Keratinocyte (primary cell): ENCODE measurements at regions not wholly inside any gene's neighbourhood (a gene's known extent, or its start where the extent isn't known, plus 50 kb on each side); places are given as distances from the start of the nearest gene placed in this dataset.
"Not testable (repeated sequence)": the region's sequence is repeated elsewhere in the genome, so short reads cannot be mapped to it uniquely, and the experiment has no call there.

Source experiments
- DNase-seq: peaks from one replicate; pipeline ENCODE4 v3.0.0-alpha.2; 2011; ENCODE audit warnings: low read depth, missing footprints, low spot score
- FAIRE-seq: peaks from 2 replicates; lab custom pipeline; 2011; peaks lifted over from hg19 to GRCh38; lab: Jason Lieb, UNC
- H2AFZ ChIP-seq: 2 replicates; pipeline ENCODE4 v1.6.0; 2012; ENCODE audit warnings: low read length, control low read depth, inconsistent platforms; ENCODE audit not compliant: control insufficient read depth
- H3K27ac ChIP-seq: 2 replicates; pipeline ENCODE4 v1.5.1; 2011; ENCODE audit warnings: low read length; ENCODE audit not compliant: control insufficient read depth, insufficient read depth
- H3K27me3 ChIP-seq: 3 replicates; pipeline ENCODE4 v1.6.0; 2011; ENCODE audit warnings: low read length; ENCODE audit not compliant: control insufficient read depth, insufficient read depth; ENCODE audit errors: extremely low read depth
- H3K36me3 ChIP-seq, 2 experiments: 2 replicates in 1 of 2; 3 replicates in 1 of 2; pipeline ENCODE4 v1.5.1; 2011; ENCODE audit warnings: low read length in 2 of 2, mild to moderate bottlenecking in 1 of 2; ENCODE audit not compliant: control insufficient read depth in 2 of 2, insufficient read depth in 2 of 2; ENCODE audit errors: extremely low read depth in 1 of 2
- H3K4me1 ChIP-seq: 3 replicates; pipeline ENCODE4 v1.5.1; 2011; ENCODE audit warnings: low read length; ENCODE audit not compliant: control insufficient read depth, insufficient read depth; ENCODE audit errors: extremely low read depth
- H3K4me2 ChIP-seq: 3 replicates; pipeline ENCODE4 v1.6.0; 2011; ENCODE audit warnings: low read depth, low read length; ENCODE audit not compliant: control insufficient read depth, insufficient read depth; ENCODE audit errors: extremely low read depth
- H3K4me3 ChIP-seq, 3 experiments: fragments of 200-600 bp in 1 of 3; sonication (generic) in 1 of 3; 2 replicates in 2 of 3; 3 replicates in 1 of 3; pipeline ENCODE4 v1.5.1; 2011 to 2016; ENCODE audit warnings: low read length in 3 of 3, mild to moderate bottlenecking in 3 of 3, control low read depth in 2 of 3, inconsistent platforms in 1 of 3, low read depth in 1 of 3, mixed read lengths in 1 of 3, mixed run types in 1 of 3, moderate library complexity in 1 of 3; ENCODE audit not compliant: control insufficient read depth in 2 of 3, insufficient read depth in 2 of 3; ENCODE audit errors: extremely low read depth in 1 of 3
- H3K79me2 ChIP-seq: 2 replicates; pipeline ENCODE4 v1.6.0; 2012; ENCODE audit warnings: low read length; ENCODE audit not compliant: control insufficient read depth, insufficient read depth
- H3K9ac ChIP-seq: 3 replicates; pipeline ENCODE4 v1.6.0; 2011; ENCODE audit warnings: low read length; ENCODE audit not compliant: control insufficient read depth, insufficient read depth; ENCODE audit errors: extremely low read depth
- H3K9me1 ChIP-seq: 3 replicates; pipeline ENCODE4 v1.6.0; 2011; ENCODE audit warnings: low read length; ENCODE audit not compliant: control insufficient read depth, insufficient read depth; ENCODE audit errors: extremely low read depth
- H3K9me3 ChIP-seq: 2 replicates; pipeline ENCODE4 v1.5.1; 2012; ENCODE audit warnings: low read depth, low read length; ENCODE audit not compliant: control insufficient read depth
- H4K20me1 ChIP-seq: 3 replicates; pipeline ENCODE4 v1.6.0; 2011; ENCODE audit warnings: low read length; ENCODE audit not compliant: control insufficient read depth, insufficient read depth; ENCODE audit errors: extremely low read depth
- EZH2 ChIP-seq: IDR thresholded peaks from one replicate; pipeline ENCODE4 v1.6.1; 2012; ENCODE audit warnings: inconsistent platforms, mild to moderate bottlenecking, low read length, moderate library complexity
- dilution Hi-C: fragments of 300-500 bp; cut with MboI; formaldehyde crosslinking; loops from one replicate; pipeline ENCODE4 v1.7.0; 2020; ENCODE audit warnings: low sequenced_read_pairs; ENCODE audit not compliant: extremely low pct_ligation_motif_present
- TF ChIP-seq, protein P1 (sequence below), 3 experiments: IDR thresholded peaks in 1 of 3; conservative IDR thresholded peaks in 1 of 3; optimal IDR thresholded peaks in 1 of 3; 2 replicates in 2 of 3; 3 replicates in 1 of 3; pipeline versions ENCODE3 to v1.5.1; 2011; ENCODE audit warnings: low read length in 3 of 3, mild to moderate bottlenecking in 3 of 3, moderate library complexity in 2 of 3, control low read depth in 1 of 3, inconsistent platforms in 1 of 3; ENCODE audit not compliant: insufficient read depth in 2 of 3; ENCODE audit errors: extremely low read depth in 1 of 3

DNA sequence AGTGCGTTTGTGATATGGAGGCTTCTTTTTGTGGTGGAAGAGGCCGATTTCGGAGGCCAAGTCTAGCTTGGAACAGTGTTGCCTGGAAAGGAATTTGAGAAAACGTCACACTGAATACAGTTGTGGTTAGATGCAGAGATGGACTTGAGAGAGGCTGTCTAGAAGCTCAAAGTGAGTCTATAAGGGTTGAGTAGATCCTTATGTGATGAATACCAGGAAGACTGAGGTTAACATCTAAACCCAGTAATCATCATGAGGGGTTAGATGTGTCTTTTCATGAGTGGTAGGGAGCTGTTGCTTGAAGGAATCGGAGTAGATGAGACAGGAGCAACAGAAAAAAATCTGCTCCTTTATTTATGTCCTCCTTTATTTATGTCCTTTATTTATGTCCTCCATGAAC lies 114.6 kb upstream of the IVNS1ABP start:
- H4K20me1 ChIP-seq, result no peaks in the 10 kb centered on the region
- H3K4me3 ChIP-seq, result no peak overlapping the region
- no peaks in the 10 kb centered on the region for H3K27me3 ChIP-seq
- H3K79me2 ChIP-seq, result no peaks in the 10 kb centered on the region
- H2AFZ ChIP-seq, result no peak overlapping the region
- H3K9me3 ChIP-seq, result no peaks in the 10 kb centered on the region
- H3K36me3 ChIP-seq, result no peaks in the 10 kb centered on the region
- FAIRE-seq (no peak), DNase-seq (no peak)
- no peak overlapping the region for H3K9ac ChIP-seq
- H3K4me2 ChIP-seq, result no peak overlapping the region
- no peaks in the 10 kb centered on the region for H3K4me1 ChIP-seq
- no peak overlapping the region for H3K27ac ChIP-seq
- dilution Hi-C loops, result no loop called here
- H3K9me1 ChIP-seq, result no peaks in the 10 kb centered on the region
- no peak for TF ChIP-seq EZH2
- TF ChIP-seq, protein P1, sequence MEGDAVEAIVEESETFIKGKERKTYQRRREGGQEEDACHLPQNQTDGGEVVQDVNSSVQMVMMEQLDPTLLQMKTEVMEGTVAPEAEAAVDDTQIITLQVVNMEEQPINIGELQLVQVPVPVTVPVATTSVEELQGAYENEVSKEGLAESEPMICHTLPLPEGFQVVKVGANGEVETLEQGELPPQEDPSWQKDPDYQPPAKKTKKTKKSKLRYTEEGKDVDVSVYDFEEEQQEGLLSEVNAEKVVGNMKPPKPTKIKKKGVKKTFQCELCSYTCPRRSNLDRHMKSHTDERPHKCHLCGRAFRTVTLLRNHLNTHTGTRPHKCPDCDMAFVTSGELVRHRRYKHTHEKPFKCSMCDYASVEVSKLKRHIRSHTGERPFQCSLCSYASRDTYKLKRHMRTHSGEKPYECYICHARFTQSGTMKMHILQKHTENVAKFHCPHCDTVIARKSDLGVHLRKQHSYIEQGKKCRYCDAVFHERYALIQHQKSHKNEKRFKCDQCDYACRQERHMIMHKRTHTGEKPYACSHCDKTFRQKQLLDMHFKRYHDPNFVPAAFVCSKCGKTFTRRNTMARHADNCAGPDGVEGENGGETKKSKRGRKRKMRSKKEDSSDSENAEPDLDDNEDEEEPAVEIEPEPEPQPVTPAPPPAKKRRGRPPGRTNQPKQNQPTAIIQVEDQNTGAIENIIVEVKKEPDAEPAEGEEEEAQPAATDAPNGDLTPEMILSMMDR (optimal IDR thresholded peaks at IDR 0.05 in 1 of 3, IDR thresholded peaks at IDR 0.05 in 1 of 3, conservative IDR thresholded peaks at IDR 0.05 in 1 of 3; ENCODE audit: extremely low read depth in 1 of 3, insufficient read depth in 2 of 3, low read length in 3 of 3), result no peak

DNA sequence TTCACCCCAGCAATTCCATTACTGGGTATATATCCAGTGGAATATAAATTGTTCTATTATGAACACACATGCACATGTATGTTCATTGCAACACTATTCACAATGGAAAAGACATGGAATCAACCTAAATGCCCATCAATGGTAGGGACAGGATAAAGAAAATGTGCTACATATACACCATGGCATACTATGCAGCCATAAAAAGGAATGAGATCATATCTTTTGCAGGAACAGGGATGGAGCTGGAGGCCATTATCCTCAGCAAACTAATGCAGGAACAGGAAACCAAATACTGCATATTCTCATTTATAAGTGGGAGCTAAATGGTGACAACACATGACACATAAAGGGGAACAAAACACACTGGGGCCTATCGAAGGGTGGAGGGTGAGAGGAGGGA lies 112.6 kb upstream of the IVNS1ABP start:
- H3K79me2 ChIP-seq, DNase-seq, H3K9me1 ChIP-seq, H3K9ac ChIP-seq, H3K27me3 ChIP-seq, H3K27ac ChIP-seq, H4K20me1 ChIP-seq, dilution Hi-C loops, H2AFZ ChIP-seq, H3K4me1 ChIP-seq, FAIRE-seq, H3K4me2 ChIP-seq, H3K9me3 ChIP-seq, H3K36me3 ChIP-seq, H3K4me3 ChIP-seq: not testable (repeated sequence)

DNA sequence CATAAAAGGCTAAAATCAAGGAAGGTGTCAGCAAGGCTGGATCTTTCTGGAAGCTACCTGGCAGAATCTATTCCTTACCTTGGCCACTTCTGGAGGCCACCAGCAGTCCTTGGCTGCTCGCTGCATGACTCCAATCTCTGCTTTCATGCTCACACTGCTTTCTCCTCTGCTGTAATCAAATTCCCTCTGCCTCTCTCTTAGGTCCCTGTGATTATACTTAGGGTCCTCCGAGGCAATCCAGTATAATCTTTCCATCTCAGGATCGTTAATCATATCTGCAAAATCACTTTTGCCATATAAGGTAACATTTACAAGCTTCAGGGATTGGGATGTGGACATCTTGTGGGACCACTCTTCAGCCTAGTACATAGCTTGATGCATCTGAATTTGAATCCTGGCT lies 110.7 kb upstream of the IVNS1ABP start:
- H3K4me2 ChIP-seq, result no peak overlapping the region
- H3K36me3 ChIP-seq, result no peaks in the 10 kb centered on the region
- no peaks in the 10 kb centered on the region for H3K4me1 ChIP-seq
- dilution Hi-C loops, result no loop called here
- H3K79me2 ChIP-seq, result no peaks in the 10 kb centered on the region
- TF ChIP-seq EZH2, result no peak
- TF ChIP-seq, protein P1 (optimal IDR thresholded peaks at IDR 0.05 in 1 of 3, IDR thresholded peaks at IDR 0.05 in 1 of 3, conservative IDR thresholded peaks at IDR 0.05 in 1 of 3; ENCODE audit: extremely low read depth in 1 of 3, insufficient read depth in 2 of 3, low read length in 3 of 3), result no peak
- no peaks in the 10 kb centered on the region for H3K27me3 ChIP-seq
- no peak overlapping the region for H3K9ac ChIP-seq
- no peak overlapping the region for H3K4me3 ChIP-seq
- H3K9me3 ChIP-seq, result no peaks in the 10 kb centered on the region
- H2AFZ ChIP-seq, result no peak overlapping the region
- no peaks in the 10 kb centered on the region for H4K20me1 ChIP-seq
- H3K9me1 ChIP-seq, result no peaks in the 10 kb centered on the region
- no peak for FAIRE-seq
- H3K27ac ChIP-seq, result no peak overlapping the region
- no peak for DNase-seq
